Activated CD8-positive, alpha-beta T cell treated with anti-CD3 and anti-CD28 coated beads for 36 hours (primary cell): ENCODE measurements at regions not wholly inside any gene's neighbourhood (a gene's known extent, or its start where the extent isn't known, plus 50 kb on each side); places are given as distances from the start of the nearest gene placed in this dataset.

Source experiments
- ATAC-seq: fragments of 200-7000 bp; cut with Tn5 transposase; one replicate; pipeline ENCODE4 v1.10.0; 2021; ENCODE audit warnings: mild to moderate bottlenecking, moderate library complexity
- CTCF ChIA-PET: fragments of 350-600 bp; sonication (Branson Sonifier 250); formaldehyde crosslinking; loops from one replicate; lab custom pipeline; 2021; ENCODE audit warnings: antibody characterized with exemption; lab: Charles Lee
- POLR2A ChIA-PET: fragments of 350-600 bp; sonication (Branson Sonifier 250); formaldehyde crosslinking; loops from one replicate; lab custom pipeline; 2021; ENCODE audit warnings: antibody characterized with exemption; lab: Charles Lee
- DNase-seq: peaks from one replicate; pipeline ENCODE4 v3.0.0-alpha.2; 2020
- H3K27ac Mint-ChIP-seq: one replicate; pipeline ENCODE4 v1.8.0; 2021; ENCODE audit warnings: mild to moderate bottlenecking, mixed read lengths
- H3K27me3 Mint-ChIP-seq: one replicate; pipeline ENCODE4 v1.8.0; 2021; ENCODE audit warnings: mixed read lengths
- H3K36me3 Mint-ChIP-seq: one replicate; pipeline ENCODE4 v1.8.0; 2021; ENCODE audit warnings: low read depth, mixed read lengths
- H3K4me1 Mint-ChIP-seq: one replicate; pipeline ENCODE4 v1.8.0; 2021; ENCODE audit warnings: low read depth, mixed read lengths
- H3K4me3 Mint-ChIP-seq: one replicate; pipeline ENCODE4 v1.8.0; 2021; ENCODE audit warnings: mild to moderate bottlenecking, moderate library complexity, mixed read lengths
- H3K9me3 Mint-ChIP-seq: one replicate; pipeline ENCODE4 v1.8.0; 2021; ENCODE audit warnings: mixed read lengths
- CTCF ChIP-seq: fragments of 200-600 bp; IDR thresholded peaks from one replicate; pipeline ENCODE4 v1.8.0; 2022; ENCODE audit warnings: antibody characterized with exemption, mild to moderate bottlenecking
- intact Hi-C: fragments of 100-400 bp; cut with micrococcal nuclease; formaldehyde crosslinking; loops from one replicate; pipeline ENCODE4 v1.10.0; 2022

- H3K27ac Mint-ChIP-seq: no peak overlapping the region
- H3K27me3 Mint-ChIP-seq: no peaks in the 10 kb centered on the region
- CTCF ChIA-PET: interaction anchor here (1.1 kb wide), 1 partner anchor 12 kb away, joined by 3 read pairs; no protein-coding TSS in a partner anchor
- intact Hi-C loops: no loop called here
- POLR2A ChIA-PET: interaction anchor here (1.6 kb wide), 1 partner anchor 13 kb away, joined by 3 read pairs; no protein-coding TSS in a partner anchor
- H3K36me3 Mint-ChIP-seq: no peaks in the 10 kb centered on the region
- H3K4me3 Mint-ChIP-seq: no peak overlapping the region
- DNase-seq (no peak), ATAC-seq (no peak)
- H3K9me3 Mint-ChIP-seq: no peaks in the 10 kb centered on the region
- TF ChIP-seq CTCF: no peak
- peaks cover 6% of the 10 kb centered on the region for H3K4me1 Mint-ChIP-seq
Measured at GRCh38 chr14:98954349-98955000, 317.5 kb downstream of the BCL11B start.

- no peaks in the 10 kb centered on the region for H3K9me3 Mint-ChIP-seq
- H3K4me3 Mint-ChIP-seq: no peak overlapping the region
- ATAC-seq (no peak), DNase-seq (no peak)
- no peaks in the 10 kb centered on the region for H3K36me3 Mint-ChIP-seq
- peaks cover 10% of the 10 kb centered on the region for H3K4me1 Mint-ChIP-seq
- ChIA-PET POLR2A (no interaction called here), CTCF (interaction anchor here (1.1 kb wide), 1 partner anchor 11 kb away, joined by 3 read pairs; no protein-coding TSS in a partner anchor)
- TF ChIP-seq CTCF: no peak
- H3K27me3 Mint-ChIP-seq: no peaks in the 10 kb centered on the region
- no peak overlapping the region for H3K27ac Mint-ChIP-seq
- intact Hi-C loops: no loop called here
Measured at GRCh38 chr14:98955036-98955740, 316.8 kb downstream of the BCL11B start.

GRCh38 chr14:98955741-98956070 is 316.3 kb downstream of the BCL11B start:
- intact Hi-C loops: no loop called here
- Mint-ChIP-seq H3K4me3 (no peak overlapping the region), H3K36me3 (no peaks in the 10 kb centered on the region), H3K9me3 (no peaks in the 10 kb centered on the region), H3K4me1 (peaks cover 15% of the 10 kb centered on the region), H3K27ac (no peak overlapping the region), H3K27me3 (no peaks in the 10 kb centered on the region)
- ChIA-PET POLR2A (no interaction called here), CTCF (interaction anchor here (1.1 kb wide), 1 partner anchor 11 kb away, joined by 3 read pairs; no protein-coding TSS in a partner anchor)
- DNase-seq (no peak), ATAC-seq (no peak)
- no peak for TF ChIP-seq CTCF

GRCh38 chr14:98956181-98956580 is 315.8 kb downstream of the BCL11B start:
- POLR2A ChIA-PET: no interaction called here
- Mint-ChIP-seq H3K4me1 (peaks cover 15% of the 10 kb centered on the region), H3K36me3 (no peaks in the 10 kb centered on the region), H3K4me3 (no peak overlapping the region), H3K27me3 (no peaks in the 10 kb centered on the region), H3K9me3 (no peaks in the 10 kb centered on the region), H3K27ac (no peak overlapping the region)
- ATAC-seq (no peak), DNase-seq (no peak)
- intact Hi-C loops: no loop called here
- no peak for TF ChIP-seq CTCF
- CTCF ChIA-PET: no interaction called here

- no peak for ATAC-seq
- POLR2A ChIA-PET: no interaction called here
- CTCF ChIA-PET: no interaction called here
Measured at GRCh38 chr14:98956661-98957060, 315.3 kb downstream of the BCL11B start.

More at GRCh38 chr14:98956661-98957060, 315.3 kb downstream of the BCL11B start:
- DNase-seq: no peak
- Mint-ChIP-seq H3K27me3 (no peaks in the 10 kb centered on the region), H3K4me1 (peaks cover 19% of the 10 kb centered on the region), H3K27ac (no peak overlapping the region), H3K9me3 (no peaks in the 10 kb centered on the region), H3K4me3 (no peak overlapping the region), H3K36me3 (no peaks in the 10 kb centered on the region)
- intact Hi-C loops: no loop called here
- TF ChIP-seq CTCF: no peak
